Peyer's patch (tissue), 4 donors: ENCODE measurements at regions not wholly inside any gene's neighbourhood (a gene's known extent, or its start where the extent isn't known, plus 50 kb on each side); places are given as distances from the start of the nearest gene placed in this dataset.
"Not testable (repeated sequence)": the region's sequence is repeated elsewhere in the genome, so short reads cannot be mapped to it uniquely, and the experiment has no call there.

Experiments
- DNase-seq, 3 donors: peaks; one replicate each; pipeline ENCODE4 v3.0.0-alpha.2; 2017 to 2019
- H3K27ac ChIP-seq, 4 donors: fragments of 200-600 bp; sonication (generic); one replicate each; pipeline ENCODE4 v1.5.1; 2016 to 2019
- H3K27me3 ChIP-seq, 2 donors: fragments of 200-600 bp; sonication (generic); one replicate each; pipeline ENCODE4 v1.5.1; 2019
- H3K36me3 ChIP-seq, 3 donors: fragments of 200-600 bp; sonication (generic); one replicate each; pipeline ENCODE4 v1.5.1; 2016 to 2019
- H3K4me1 ChIP-seq, 4 donors: fragments of 200-600 bp; sonication (generic); one replicate each; pipeline ENCODE4 v1.5.1; 2016 to 2019
- H3K4me3 ChIP-seq, 4 donors: fragments of 200-600 bp; sonication (generic); 1 replicate in 3 of 4; 2 replicates in 1 of 4; pipeline ENCODE4 v1.5.1; 2016 to 2019; ENCODE audit warnings: mild to moderate bottlenecking in 1 of 4
- H3K9me3 ChIP-seq, 4 donors: fragments of 200-600 bp; sonication (generic); one replicate each; pipeline ENCODE4 v1.5.1; 2016 to 2019; ENCODE audit warnings: mild to moderate bottlenecking in 1 of 4
- POLR2A ChIP-seq, 2 donors: fragments of 450-650 bp; IDR thresholded peaks; one replicate each; pipeline ENCODE4 v1.5.1; 2017; ENCODE audit warnings: antibody characterized with exemption in 2 of 2, mild to moderate bottlenecking in 2 of 2, moderate library complexity in 2 of 2
- TF ChIP-seq, protein P1 (sequence below), 6 experiments: fragments of 450-650 bp in 4 of 6; fragments of 200-600 bp in 2 of 6; sonication (generic) in 1 of 6; IDR thresholded peaks; one replicate each; pipeline ENCODE4 v1.5.1; 2017 to 2019; ENCODE audit warnings: antibody characterized with exemption in 6 of 6, mild to moderate bottlenecking in 3 of 6, moderate library complexity in 1 of 6

- H3K4me1 ChIP-seq, H3K27me3 ChIP-seq, H3K27ac ChIP-seq, H3K36me3 ChIP-seq, H3K9me3 ChIP-seq, H3K4me3 ChIP-seq, DNase-seq: not testable (repeated sequence)
These were observed 144.6 kb upstream of the DUSP22 start for GRCh38 chr6:147651-148050.

GRCh38 chr6:148051-148984, 144.0 kb upstream of the DUSP22 start:
- not testable (repeated sequence) for H3K4me3 ChIP-seq, H3K4me1 ChIP-seq, H3K27ac ChIP-seq, H3K9me3 ChIP-seq, H3K36me3 ChIP-seq, H3K27me3 ChIP-seq
- TF ChIP-seq, protein P1, sequence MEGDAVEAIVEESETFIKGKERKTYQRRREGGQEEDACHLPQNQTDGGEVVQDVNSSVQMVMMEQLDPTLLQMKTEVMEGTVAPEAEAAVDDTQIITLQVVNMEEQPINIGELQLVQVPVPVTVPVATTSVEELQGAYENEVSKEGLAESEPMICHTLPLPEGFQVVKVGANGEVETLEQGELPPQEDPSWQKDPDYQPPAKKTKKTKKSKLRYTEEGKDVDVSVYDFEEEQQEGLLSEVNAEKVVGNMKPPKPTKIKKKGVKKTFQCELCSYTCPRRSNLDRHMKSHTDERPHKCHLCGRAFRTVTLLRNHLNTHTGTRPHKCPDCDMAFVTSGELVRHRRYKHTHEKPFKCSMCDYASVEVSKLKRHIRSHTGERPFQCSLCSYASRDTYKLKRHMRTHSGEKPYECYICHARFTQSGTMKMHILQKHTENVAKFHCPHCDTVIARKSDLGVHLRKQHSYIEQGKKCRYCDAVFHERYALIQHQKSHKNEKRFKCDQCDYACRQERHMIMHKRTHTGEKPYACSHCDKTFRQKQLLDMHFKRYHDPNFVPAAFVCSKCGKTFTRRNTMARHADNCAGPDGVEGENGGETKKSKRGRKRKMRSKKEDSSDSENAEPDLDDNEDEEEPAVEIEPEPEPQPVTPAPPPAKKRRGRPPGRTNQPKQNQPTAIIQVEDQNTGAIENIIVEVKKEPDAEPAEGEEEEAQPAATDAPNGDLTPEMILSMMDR (IDR thresholded peaks at IDR 0.05) = peak in 4 of 6 experiments; percentile 31 to 61 (median 44)
- peak; percentile 17 to 56 (median 53) for DNase-seq

GRCh38 chr6:150147-150546, 142.1 kb upstream of the DUSP22 start:
- H3K9me3 ChIP-seq, H3K4me1 ChIP-seq, H3K36me3 ChIP-seq, H3K4me3 ChIP-seq, H3K27ac ChIP-seq, H3K27me3 ChIP-seq, DNase-seq: not testable (repeated sequence)

DNA sequence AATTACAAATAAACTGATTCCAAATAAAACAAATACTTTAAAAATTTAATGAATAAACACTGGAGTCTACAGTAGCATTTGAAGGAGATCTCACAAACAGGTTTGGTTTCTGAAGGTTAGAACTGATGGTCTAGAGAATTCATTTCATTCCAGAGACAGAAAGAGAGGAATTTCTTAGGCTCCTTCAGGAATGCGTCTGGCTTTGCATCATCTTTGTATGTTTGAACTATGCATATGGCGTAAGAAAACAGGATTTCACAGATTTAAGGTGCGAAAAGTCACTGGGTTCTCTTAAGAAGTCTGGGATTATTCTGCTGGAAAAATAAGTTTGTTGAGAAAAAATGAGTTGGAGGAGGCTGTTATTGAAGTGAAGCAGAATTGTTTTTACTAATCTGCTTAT, 139.9 kb upstream of the DUSP22 start:
- not testable (repeated sequence) for H3K27me3 ChIP-seq, H3K4me3 ChIP-seq, H3K9me3 ChIP-seq

GRCh38 chr6:153026-153425, 139.3 kb upstream of the DUSP22 start:
- H3K4me1 ChIP-seq, DNase-seq, H3K27me3 ChIP-seq, H3K36me3 ChIP-seq, H3K9me3 ChIP-seq, H3K4me3 ChIP-seq, H3K27ac ChIP-seq: not testable (repeated sequence)

More for the DNA sequence above, 139.9 kb upstream of the DUSP22 start:
- H3K27ac ChIP-seq, H3K36me3 ChIP-seq, DNase-seq, H3K4me1 ChIP-seq: not testable (repeated sequence)

- H3K36me3 ChIP-seq, H3K4me1 ChIP-seq, H3K9me3 ChIP-seq, H3K4me3 ChIP-seq, H3K27me3 ChIP-seq, H3K27ac ChIP-seq, DNase-seq: not testable (repeated sequence)
These were observed 138.4 kb upstream of the DUSP22 start for GRCh38 chr6:153867-154266.

- not testable (repeated sequence) for H3K4me3 ChIP-seq, H3K27me3 ChIP-seq
These were observed 137.8 kb upstream of the DUSP22 start for GRCh38 chr6:154321-155092.

GRCh38 chr6:156010-156409, 136.3 kb upstream of the DUSP22 start:
- DNase-seq = no peak
- H3K4me1 ChIP-seq = no peaks in the 10 kb centered on the region
- TF ChIP-seq POLR2A (IDR thresholded peaks at IDR 0.05) = no peak
- TF ChIP-seq, protein P1 (IDR thresholded peaks at IDR 0.05) = no peak

More at GRCh38 chr6:154321-155092, 137.8 kb upstream of the DUSP22 start:
- DNase-seq, H3K4me1 ChIP-seq, H3K36me3 ChIP-seq, H3K27ac ChIP-seq, H3K9me3 ChIP-seq: not testable (repeated sequence)

DNA sequence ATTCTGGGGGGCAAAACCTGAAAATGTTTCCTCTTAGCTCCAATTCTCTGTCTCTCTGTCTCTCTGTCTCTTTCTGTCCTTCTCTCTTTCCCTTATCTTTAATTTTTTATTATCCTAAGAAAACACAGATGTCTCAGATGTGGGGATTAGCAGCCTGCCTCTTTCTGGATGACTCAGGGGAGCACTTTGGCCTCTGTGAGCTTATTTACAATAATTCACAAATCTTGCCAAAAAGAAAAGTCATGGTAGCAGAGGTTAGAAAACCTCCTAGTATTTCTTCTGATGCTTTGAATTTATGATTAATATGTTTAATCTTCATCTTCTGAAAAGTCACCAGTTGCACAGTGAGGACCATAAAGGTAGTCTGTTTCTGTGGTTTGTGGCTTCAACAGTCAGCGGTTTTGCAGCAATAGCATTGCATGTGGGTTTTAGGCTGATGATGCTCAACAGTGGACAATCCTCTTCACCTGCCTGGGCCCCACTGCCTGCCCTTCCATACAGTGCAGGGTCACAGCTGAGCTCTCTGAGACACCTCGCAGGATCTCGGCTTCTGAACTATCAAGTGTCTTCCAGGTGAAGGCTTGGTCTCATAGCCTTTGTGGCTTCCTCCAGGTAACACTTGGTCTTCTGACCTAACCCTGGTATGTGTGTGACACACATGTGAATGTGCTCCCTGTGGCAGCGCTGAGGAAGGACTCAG, 135.7 kb upstream of the DUSP22 start:
- not testable (repeated sequence) for H3K4me1 ChIP-seq, H3K27ac ChIP-seq, H3K9me3 ChIP-seq, H3K36me3 ChIP-seq, H3K4me3 ChIP-seq, DNase-seq, H3K27me3 ChIP-seq

More at GRCh38 chr6:156010-156409, 136.3 kb upstream of the DUSP22 start:
- no peak overlapping the region for H3K27ac ChIP-seq
- no peaks in the 10 kb centered on the region for H3K36me3 ChIP-seq
- H3K27me3 ChIP-seq = no peaks in the 10 kb centered on the region
- H3K4me3 ChIP-seq = no peak overlapping the region
- no peaks in the 10 kb centered on the region for H3K9me3 ChIP-seq
